Thyroid gland (tissue), 4 donors: ENCODE measurements at regions not wholly inside any gene's neighbourhood (a gene's known extent, or its start where the extent isn't known, plus 50 kb on each side); places are given as distances from the start of the nearest gene placed in this dataset.

Experiments
- CTCF ChIP-seq, 6 experiments: fragments of 200-600 bp in 3 of 6; fragments of 450-650 bp in 3 of 6; sonication (generic) in 3 of 6; IDR thresholded peaks; one replicate each; pipeline ENCODE4 v1.5.1; 2016 to 2019; ENCODE audit warnings: antibody characterized with exemption in 6 of 6, mild to moderate bottlenecking in 2 of 6, inconsistent platforms in 1 of 6, moderate library complexity in 1 of 6
- POLR2A ChIP-seq, 2 donors: fragments of 450-650 bp; IDR thresholded peaks; one replicate each; pipeline ENCODE4 v1.6.1; 2017; ENCODE audit warnings: antibody characterized with exemption in 2 of 2, mild to moderate bottlenecking in 2 of 2, moderate library complexity in 1 of 2

- no peak for TF ChIP-seq CTCF (IDR thresholded peaks at IDR 0.05)
- no peak for TF ChIP-seq POLR2A (IDR thresholded peaks at IDR 0.05)
Measured at GRCh38 chr2:137772451-137772850, 191.8 kb upstream of the HNMT start.
